Transverse colon (tissue), 4 donors: ENCODE measurements at regions not wholly inside any gene's neighbourhood (a gene's known extent, or its start where the extent isn't known, plus 50 kb on each side); places are given as distances from the start of the nearest gene placed in this dataset.
"Not testable (repeated sequence)": the region's sequence is repeated elsewhere in the genome, so short reads cannot be mapped to it uniquely, and the experiment has no call there.

ENCODE experiments used
- DNase-seq: peaks from one replicate; pipeline ENCODE4 v3.0.0-alpha.2; 2019
- H3K27ac ChIP-seq, 4 donors: fragments of 200-600 bp; sonication (generic); 2 replicates each; pipeline ENCODE4 v1.5.1; 2016 to 2018; ENCODE audit warnings: inconsistent platforms in 4 of 4
- H3K27me3 ChIP-seq: fragments of 200-600 bp; sonication (generic); 2 replicates; pipeline ENCODE4 v1.5.1; 2017; ENCODE audit warnings: inconsistent platforms
- H3K36me3 ChIP-seq, 4 donors: fragments of 200-600 bp; sonication (generic); 2 replicates each; pipeline ENCODE4 v1.5.1; 2017 to 2019; ENCODE audit warnings: inconsistent platforms in 4 of 4
- H3K4me1 ChIP-seq, 4 donors: fragments of 200-600 bp; sonication (generic); 2 replicates each; pipeline ENCODE4 v1.5.1; 2017 to 2020; ENCODE audit warnings: inconsistent platforms in 4 of 4
- H3K4me3 ChIP-seq, 4 donors: fragments of 200-600 bp; sonication (generic); 1 replicate in 1 of 4; 2 replicates in 3 of 4; pipeline versions ENCODE4 v1.5.1 to v1.6.1; 2017 to 2019; ENCODE audit warnings: inconsistent platforms in 4 of 4
- H3K9me3 ChIP-seq, 2 donors: fragments of 200-600 bp; sonication (generic); 2 replicates each; pipeline ENCODE4 v1.5.1; 2017 to 2019; ENCODE audit warnings: inconsistent platforms in 2 of 2
- EP300 ChIP-seq: sonication (generic); formaldehyde crosslinking; IDR thresholded peaks from one replicate; pipeline ENCODE4 v1.6.1; 2017; ENCODE audit warnings: antibody characterized with exemption, low read depth
- POLR2A ChIP-seq: fragments of 450-650 bp; IDR thresholded peaks from one replicate; pipeline ENCODE4 v1.6.1; 2016; ENCODE audit warnings: antibody characterized with exemption, mild to moderate bottlenecking, moderate library complexity
- POLR2AphosphoS5 ChIP-seq, 3 donors: sonication (generic); formaldehyde crosslinking; IDR thresholded peaks; one replicate each; pipeline ENCODE4 v1.6.1; 2016; ENCODE audit warnings: antibody characterized with exemption in 3 of 3
- WGBS, 2 donors: methylation state at CpG; one replicate each; pipeline ENCODE4 v1.1.5; 2018; ENCODE audit warnings: low coverage in 1 of 2; 5-methylcytosine and 5-hydroxymethylcytosine counted together
- in situ Hi-C, 4 donors: fragments of 200-750 bp; cut with MboI; loops; one replicate each; pipeline versions ENCODE4 v1.15.0 to v1.15.1; 2017; ENCODE audit warnings: low sequenced_read_pairs in 3 of 4, low pct_ligation_motif_present in 1 of 4, low pct_unique_long_range_greater_than_20kb in 1 of 4
- intact Hi-C: fragments of 100-400 bp; cut with DNase I; formaldehyde crosslinking; loops from one replicate; pipeline ENCODE4 v1.15.1; 2023; ENCODE audit warnings: low total_unique reads
- TF ChIP-seq, protein P1 (sequence below), 5 experiments: fragments of 200-600 bp in 3 of 5; fragments of 450-650 bp in 2 of 5; sonication (generic) in 3 of 5; IDR thresholded peaks; 1 replicate in 2 of 5; 2 replicates in 3 of 5; pipeline ENCODE4 v1.5.1; 2016 to 2017; ENCODE audit warnings: antibody characterized with exemption in 5 of 5, inconsistent platforms in 3 of 5, mild to moderate bottlenecking in 2 of 5, moderate library complexity in 1 of 5

DNA sequence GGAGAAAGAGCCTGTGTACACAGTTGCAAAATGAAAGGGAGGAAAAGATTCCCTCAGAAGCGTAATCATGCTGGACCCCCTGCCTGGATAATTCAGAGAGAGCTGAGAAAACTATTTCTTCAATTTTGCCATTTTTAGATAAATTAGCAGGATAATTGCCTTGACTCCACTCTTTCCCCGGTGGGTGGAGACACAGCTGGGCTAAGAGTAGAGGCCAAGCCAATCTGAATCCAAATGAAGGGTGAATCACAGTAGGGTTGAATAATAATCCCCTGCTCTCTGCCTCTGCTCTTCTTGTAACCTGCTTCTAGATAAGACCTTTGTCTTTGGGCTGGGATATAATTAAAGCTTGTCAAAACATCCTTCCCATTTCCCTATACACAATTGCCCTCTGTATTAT lies 150.1 kb downstream of the CAPZA3 start:
- Histone ChIP-seq H3K36me3 (no peaks in the 10 kb centered on the region), H3K4me3 (no peak overlapping the region), H3K27ac (no peak overlapping the region), H3K27me3 (no peaks in the 10 kb centered on the region), H3K4me1 (peaks cover 0 to 6% (median 0%) of the 10 kb centered on the region in 4 donors), H3K9me3 (no peaks in the 10 kb centered on the region)
- no peak for TF ChIP-seq EP300
- no peak for TF ChIP-seq POLR2A
- TF ChIP-seq, protein P1, sequence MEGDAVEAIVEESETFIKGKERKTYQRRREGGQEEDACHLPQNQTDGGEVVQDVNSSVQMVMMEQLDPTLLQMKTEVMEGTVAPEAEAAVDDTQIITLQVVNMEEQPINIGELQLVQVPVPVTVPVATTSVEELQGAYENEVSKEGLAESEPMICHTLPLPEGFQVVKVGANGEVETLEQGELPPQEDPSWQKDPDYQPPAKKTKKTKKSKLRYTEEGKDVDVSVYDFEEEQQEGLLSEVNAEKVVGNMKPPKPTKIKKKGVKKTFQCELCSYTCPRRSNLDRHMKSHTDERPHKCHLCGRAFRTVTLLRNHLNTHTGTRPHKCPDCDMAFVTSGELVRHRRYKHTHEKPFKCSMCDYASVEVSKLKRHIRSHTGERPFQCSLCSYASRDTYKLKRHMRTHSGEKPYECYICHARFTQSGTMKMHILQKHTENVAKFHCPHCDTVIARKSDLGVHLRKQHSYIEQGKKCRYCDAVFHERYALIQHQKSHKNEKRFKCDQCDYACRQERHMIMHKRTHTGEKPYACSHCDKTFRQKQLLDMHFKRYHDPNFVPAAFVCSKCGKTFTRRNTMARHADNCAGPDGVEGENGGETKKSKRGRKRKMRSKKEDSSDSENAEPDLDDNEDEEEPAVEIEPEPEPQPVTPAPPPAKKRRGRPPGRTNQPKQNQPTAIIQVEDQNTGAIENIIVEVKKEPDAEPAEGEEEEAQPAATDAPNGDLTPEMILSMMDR (IDR thresholded peaks at IDR 0.05), result no peak
- TF ChIP-seq POLR2AphosphoS5 (IDR thresholded peaks at IDR 0.05), result no peak
- no peak for DNase-seq
- 66 to 67% methylated on average over 2 of the region's 2 CpGs for WGBS, 2 donors
- in situ Hi-C loops (no loop called here), intact Hi-C loops (no loop called here)

DNA sequence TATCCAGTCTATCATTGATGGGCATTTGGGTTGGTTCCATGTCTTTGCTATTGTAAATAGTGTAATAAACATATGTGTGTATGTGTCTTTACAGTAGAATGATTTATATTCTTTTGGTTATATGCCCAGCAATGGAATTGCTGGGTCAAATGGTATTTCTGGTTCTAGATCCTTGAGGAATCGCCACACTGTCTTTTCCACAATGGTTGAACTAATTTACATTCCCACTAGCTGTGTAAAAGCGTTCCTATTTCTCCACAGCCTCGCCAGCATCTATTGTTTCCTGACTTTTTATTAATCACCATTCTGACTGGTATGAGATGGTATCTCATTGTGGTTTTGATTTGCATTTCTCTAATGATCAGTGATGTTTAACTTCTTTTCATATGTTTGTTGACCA lies 152.7 kb downstream of the CAPZA3 start:
- WGBS, 2 donors, result 89 to 100% methylated on average over 3 of the region's 3 CpGs
- H3K27me3 ChIP-seq, in situ Hi-C loops, H3K27ac ChIP-seq, H3K36me3 ChIP-seq, H3K9me3 ChIP-seq, H3K4me3 ChIP-seq, DNase-seq, H3K4me1 ChIP-seq: not testable (repeated sequence)
- intact Hi-C loops, result loop anchor here (1.0 kb wide), 1 partner anchor 16 kb away; no protein-coding TSS in a partner anchor

DNA sequence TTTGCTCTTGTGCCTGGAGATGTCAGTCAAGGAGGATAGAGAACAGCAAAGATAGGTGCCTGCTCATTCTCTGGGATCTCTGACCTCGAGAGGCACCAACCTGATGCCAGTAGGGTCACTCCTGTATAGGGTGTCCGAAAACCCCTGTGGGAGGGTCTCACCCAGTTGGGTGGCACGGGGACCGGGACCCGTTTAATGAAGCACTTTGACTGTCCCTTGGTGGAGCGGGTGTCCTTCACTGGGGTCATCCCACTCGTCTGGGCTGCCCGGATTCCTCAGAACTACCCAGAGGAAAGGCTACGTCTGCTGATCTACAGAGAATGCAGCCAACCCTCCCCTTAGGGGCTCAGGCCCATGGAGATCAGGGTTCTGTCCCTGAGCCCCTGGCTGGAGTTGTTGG lies 157.6 kb downstream of the CAPZA3 start:
- Histone ChIP-seq H3K27ac (no peak overlapping the region), H3K9me3 (no peaks in the 10 kb centered on the region), H3K36me3 (no peaks in the 10 kb centered on the region), H3K4me1 (peaks cover 0 to 3% (median 0%) of the 10 kb centered on the region in 4 donors), H3K27me3 (no peaks in the 10 kb centered on the region), H3K4me3 (no peak overlapping the region)
- 90% methylated on average over 9 of the region's 9 CpGs; no CpG with 5 or more reads in 1 of the 2 donors for WGBS, 2 donors
- TF ChIP-seq POLR2AphosphoS5 (IDR thresholded peaks at IDR 0.05), result no peak
- TF ChIP-seq EP300, result no peak
- TF ChIP-seq, protein P1 (IDR thresholded peaks at IDR 0.05), result no peak
- TF ChIP-seq POLR2A, result no peak
- in situ Hi-C loops (no loop called here), intact Hi-C loops (no loop called here)
- no peak for DNase-seq

DNA sequence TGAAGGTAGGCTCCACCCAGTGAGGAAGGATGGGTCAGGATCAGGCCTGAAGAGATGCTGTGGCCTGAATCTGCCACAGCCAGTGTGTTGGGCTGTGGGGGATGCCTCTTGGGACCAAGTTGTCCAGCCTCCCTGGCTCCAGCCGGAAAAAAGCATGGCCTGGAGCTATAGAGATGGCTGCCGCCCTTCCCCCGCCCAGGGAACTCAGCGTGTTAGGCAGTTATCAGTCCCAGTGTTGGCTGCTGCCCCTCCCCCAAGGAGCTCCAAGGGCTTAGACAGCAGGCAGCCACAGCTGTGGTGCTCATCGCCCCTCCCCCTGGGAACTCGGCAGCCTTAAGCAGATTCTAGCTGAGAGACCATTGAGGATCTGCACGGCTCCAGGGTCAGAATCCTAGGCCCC lies 158.0 kb downstream of the CAPZA3 start:
- Histone ChIP-seq H3K4me1 (peaks cover 0 to 3% (median 0%) of the 10 kb centered on the region in 4 donors), H3K4me3 (no peak overlapping the region), H3K27me3 (no peaks in the 10 kb centered on the region), H3K36me3 (no peaks in the 10 kb centered on the region), H3K27ac (no peak overlapping the region), H3K9me3 (no peaks in the 10 kb centered on the region)
- in situ Hi-C loops, result no loop called here
- DNase-seq, result no peak
- TF ChIP-seq, protein P1 (IDR thresholded peaks at IDR 0.05), result no peak
- TF ChIP-seq POLR2A (no peak), POLR2AphosphoS5 (IDR thresholded peaks at IDR 0.05) (no peak), EP300 (no peak)
- 68% methylated on average over 7 of the region's 7 CpGs; no CpG with 5 or more reads in 1 of the 2 donors for WGBS, 2 donors
- intact Hi-C loops, result no loop called here

DNA sequence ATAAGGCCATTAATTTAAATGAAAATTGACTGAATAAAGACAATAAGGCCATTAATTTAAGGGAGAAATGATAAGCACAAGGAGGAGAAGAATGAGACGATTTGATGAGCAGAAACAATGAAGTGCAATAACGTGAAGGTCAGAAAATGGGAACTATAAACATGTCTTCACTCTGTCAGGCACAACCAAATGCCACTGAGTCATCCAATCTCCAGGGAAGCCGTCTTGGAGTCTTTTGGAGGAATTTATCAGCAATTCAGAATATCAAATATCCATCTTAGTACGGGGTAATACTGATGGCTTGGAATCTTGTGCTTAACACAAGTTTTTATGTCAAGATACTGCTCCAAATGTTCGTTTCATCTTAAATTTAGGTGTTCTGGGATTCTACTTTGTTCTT lies 159.9 kb downstream of the CAPZA3 start:
- intact Hi-C loops, result no loop called here
- Histone ChIP-seq H3K27ac (no peak overlapping the region), H3K4me3 (no peak overlapping the region), H3K27me3 (no peaks in the 10 kb centered on the region), H3K4me1 (peaks cover 0 to 3% (median 1%) of the 10 kb centered on the region in 4 donors), H3K9me3 (no peaks in the 10 kb centered on the region), H3K36me3 (no peaks in the 10 kb centered on the region)
- TF ChIP-seq, protein P1 (IDR thresholded peaks at IDR 0.05), result no peak
- TF ChIP-seq EP300 (no peak), POLR2AphosphoS5 (IDR thresholded peaks at IDR 0.05) (no peak), POLR2A (no peak)
- in situ Hi-C loops, result no loop called here
- DNase-seq, result no peak
- 73 to 83% methylated on average over 5 of the region's 5 CpGs for WGBS, 2 donors
